Nephron (organoid): ENCODE measurements at regions not wholly inside any gene's neighbourhood (a gene's known extent, or its start where the extent isn't known, plus 50 kb on each side); places are given as distances from the start of the nearest gene placed in this dataset.
"Not testable (repeated sequence)": the region's sequence is repeated elsewhere in the genome, so short reads cannot be mapped to it uniquely, and the experiment has no call there.

Source experiments
- H3K27ac Mint-ChIP-seq, 3 experiments: 2 replicates each; pipeline ENCODE4 v1.8.0; 2020; ENCODE audit warnings: mixed read lengths in 3 of 3, mild to moderate bottlenecking in 2 of 3, moderate library complexity in 1 of 3
- H3K27me3 Mint-ChIP-seq: 2 replicates; pipeline ENCODE4 v1.8.0; 2021; ENCODE audit warnings: low read depth, mild to moderate bottlenecking, moderate library complexity, mixed read lengths
- H3K36me3 Mint-ChIP-seq: 2 replicates; pipeline ENCODE4 v1.8.0; 2020; ENCODE audit warnings: low read depth, mixed read lengths
- H3K4me1 Mint-ChIP-seq: 2 replicates; pipeline ENCODE4 v1.8.0; 2020; ENCODE audit warnings: mixed read lengths
- H3K4me3 Mint-ChIP-seq, 3 experiments: 2 replicates each; pipeline ENCODE4 v1.8.0; 2020; ENCODE audit warnings: mild to moderate bottlenecking in 3 of 3, mixed read lengths in 3 of 3, moderate library complexity in 2 of 3
- H3K9me3 Mint-ChIP-seq: 2 replicates; pipeline ENCODE4 v1.8.0; 2020; ENCODE audit warnings: mixed read lengths
- CTCF ChIP-seq, 3 experiments: fragments of 200-600 bp; sonication (generic); IDR thresholded peaks; one replicate each; pipeline ENCODE4 v1.5.0; 2021; ENCODE audit warnings: antibody characterized with exemption in 3 of 3; ENCODE audit not compliant: unreplicated experiment in 3 of 3

GRCh38 chr3:35257641-35258040 lies 381.7 kb upstream of the ARPP21 start:
- no peak overlapping the region for H3K4me3 Mint-ChIP-seq
- no peak overlapping the region for H3K27ac Mint-ChIP-seq
- no peak for TF ChIP-seq CTCF (IDR thresholded peaks at IDR 0.05; ENCODE audit: unreplicated experiment in 3 of 3)
- H3K4me1 Mint-ChIP-seq: no peaks in the 10 kb centered on the region
- no peaks in the 10 kb centered on the region for H3K9me3 Mint-ChIP-seq
- no peaks in the 10 kb centered on the region for H3K36me3 Mint-ChIP-seq
- no peaks in the 10 kb centered on the region for H3K27me3 Mint-ChIP-seq

- H3K27ac Mint-ChIP-seq: no peak overlapping the region
- no peaks in the 10 kb centered on the region for H3K36me3 Mint-ChIP-seq
- H3K27me3 Mint-ChIP-seq: no peaks in the 10 kb centered on the region
- H3K9me3 Mint-ChIP-seq: no peaks in the 10 kb centered on the region
- no peak overlapping the region for H3K4me3 Mint-ChIP-seq
- no peak for TF ChIP-seq CTCF (IDR thresholded peaks at IDR 0.05; ENCODE audit: unreplicated experiment in 3 of 3)
- H3K4me1 Mint-ChIP-seq: peaks cover 6% of the 10 kb centered on the region
Measured at GRCh38 chr3:35262406-35262805, 376.9 kb upstream of the ARPP21 start.

- Mint-ChIP-seq H3K27me3 (no peaks in the 10 kb centered on the region), H3K27ac (no peak overlapping the region), H3K4me1 (peaks cover 6% of the 10 kb centered on the region), H3K36me3 (no peaks in the 10 kb centered on the region), H3K9me3 (no peaks in the 10 kb centered on the region), H3K4me3 (no peak overlapping the region)
- TF ChIP-seq CTCF (IDR thresholded peaks at IDR 0.05; ENCODE audit: unreplicated experiment in 3 of 3): no peak
Measured at GRCh38 chr3:35263477-35263876, 375.8 kb upstream of the ARPP21 start.

- not testable (repeated sequence) for H3K27me3 Mint-ChIP-seq, H3K36me3 Mint-ChIP-seq, H3K4me3 Mint-ChIP-seq
Measured at GRCh38 chr3:35266065-35266464, 373.3 kb upstream of the ARPP21 start.

GRCh38 chr3:35275768-35276167 lies 363.6 kb upstream of the ARPP21 start:
- no peaks in the 10 kb centered on the region for H3K4me1 Mint-ChIP-seq
- H3K9me3 Mint-ChIP-seq: peaks cover 31% of the 10 kb centered on the region
- no peaks in the 10 kb centered on the region for H3K27me3 Mint-ChIP-seq
- no peak overlapping the region for H3K4me3 Mint-ChIP-seq
- no peak for TF ChIP-seq CTCF (IDR thresholded peaks at IDR 0.05; ENCODE audit: unreplicated experiment in 3 of 3)
- H3K36me3 Mint-ChIP-seq: no peaks in the 10 kb centered on the region
- no peak overlapping the region for H3K27ac Mint-ChIP-seq

More at GRCh38 chr3:35266065-35266464, 373.3 kb upstream of the ARPP21 start:
- H3K27ac Mint-ChIP-seq, H3K9me3 Mint-ChIP-seq, H3K4me1 Mint-ChIP-seq: not testable (repeated sequence)

- H3K4me1 Mint-ChIP-seq: no peaks in the 10 kb centered on the region
- no peaks in the 10 kb centered on the region for H3K36me3 Mint-ChIP-seq
- H3K27me3 Mint-ChIP-seq: no peaks in the 10 kb centered on the region
Measured at GRCh38 chr3:35276568-35276967, 362.8 kb upstream of the ARPP21 start.

More at GRCh38 chr3:35276568-35276967, 362.8 kb upstream of the ARPP21 start:
- H3K4me3 Mint-ChIP-seq: no peak overlapping the region
- H3K27ac Mint-ChIP-seq: no peak overlapping the region
- H3K9me3 Mint-ChIP-seq: peaks cover 34% of the 10 kb centered on the region
- TF ChIP-seq CTCF (IDR thresholded peaks at IDR 0.05; ENCODE audit: unreplicated experiment in 3 of 3): no peak
